ENCODE measurements at regions not wholly inside any gene's neighbourhood (a gene's known extent, or its start where the extent isn't known, plus 50 kb on each side); places are given as distances from the start of the nearest gene placed in this dataset.

DNA sequence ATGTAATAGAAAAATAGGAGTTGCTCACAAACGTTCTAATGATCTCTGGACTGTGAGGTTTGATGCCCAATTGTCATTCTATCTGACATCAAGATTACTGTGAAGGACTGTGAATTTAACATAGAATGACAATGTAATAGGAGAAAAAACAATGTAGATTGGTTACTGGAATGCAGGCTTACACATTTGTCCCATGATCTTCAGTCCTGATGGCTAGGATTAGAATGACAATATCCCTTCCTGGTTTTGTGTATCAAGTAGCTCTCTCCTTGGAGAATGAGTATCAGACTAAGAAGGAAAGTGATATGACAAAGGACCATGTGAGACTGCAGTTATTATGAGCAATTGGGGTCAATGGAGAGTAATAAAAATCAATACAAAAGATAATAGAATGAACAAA, 862.2 kb upstream of the C9orf72 start:
- no peak overlapping the region for H3K4me3 ChIP-seq
- no peak overlapping the region for H3K27ac ChIP-seq
- no peaks in the 10 kb centered on the region for H3K36me3 ChIP-seq
- TF ChIP-seq, protein P1, sequence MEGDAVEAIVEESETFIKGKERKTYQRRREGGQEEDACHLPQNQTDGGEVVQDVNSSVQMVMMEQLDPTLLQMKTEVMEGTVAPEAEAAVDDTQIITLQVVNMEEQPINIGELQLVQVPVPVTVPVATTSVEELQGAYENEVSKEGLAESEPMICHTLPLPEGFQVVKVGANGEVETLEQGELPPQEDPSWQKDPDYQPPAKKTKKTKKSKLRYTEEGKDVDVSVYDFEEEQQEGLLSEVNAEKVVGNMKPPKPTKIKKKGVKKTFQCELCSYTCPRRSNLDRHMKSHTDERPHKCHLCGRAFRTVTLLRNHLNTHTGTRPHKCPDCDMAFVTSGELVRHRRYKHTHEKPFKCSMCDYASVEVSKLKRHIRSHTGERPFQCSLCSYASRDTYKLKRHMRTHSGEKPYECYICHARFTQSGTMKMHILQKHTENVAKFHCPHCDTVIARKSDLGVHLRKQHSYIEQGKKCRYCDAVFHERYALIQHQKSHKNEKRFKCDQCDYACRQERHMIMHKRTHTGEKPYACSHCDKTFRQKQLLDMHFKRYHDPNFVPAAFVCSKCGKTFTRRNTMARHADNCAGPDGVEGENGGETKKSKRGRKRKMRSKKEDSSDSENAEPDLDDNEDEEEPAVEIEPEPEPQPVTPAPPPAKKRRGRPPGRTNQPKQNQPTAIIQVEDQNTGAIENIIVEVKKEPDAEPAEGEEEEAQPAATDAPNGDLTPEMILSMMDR (IDR thresholded peaks at IDR 0.05), result no peak
- no peak for TF ChIP-seq POLR2A (IDR thresholded peaks at IDR 0.05)
- H3K4me1 ChIP-seq, result no peaks in the 10 kb centered on the region
- WGBS, 2 donors, result 34 to 43% methylated on average over 1 of the region's 1 CpG
- DNase-seq, result no peak
- intact Hi-C loops (cut with DNase I), result no loop called here
- H3K9me3 ChIP-seq, result no peaks in the 10 kb centered on the region
- no peaks in the 10 kb centered on the region for H3K27me3 ChIP-seq

DNA sequence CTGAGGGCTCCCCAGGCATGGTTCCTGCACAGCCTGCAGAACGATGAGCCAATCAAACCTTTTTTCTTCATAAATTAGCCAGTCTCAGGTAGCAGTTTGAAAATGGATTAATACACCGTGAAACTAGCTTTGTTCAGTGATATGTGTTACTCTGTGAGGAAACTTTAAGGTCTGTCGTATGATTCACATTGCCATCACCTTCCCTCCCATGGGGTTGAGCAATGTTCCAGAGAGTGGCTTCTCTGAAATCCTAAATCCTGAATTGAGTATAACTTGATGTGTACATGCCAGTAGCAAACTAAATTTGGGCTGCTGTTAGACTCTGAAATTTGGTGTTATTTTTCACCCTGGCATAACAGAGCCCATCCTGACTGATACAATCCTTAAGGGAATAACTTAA, 866.4 kb upstream of the C9orf72 start:
- intact Hi-C loops (cut with DNase I), result no loop called here
- H3K27ac ChIP-seq, result no peak overlapping the region
- no peak overlapping the region for H3K4me3 ChIP-seq
- H3K9me3 ChIP-seq, result peaks cover 0 to 12% (median 0%) of the 10 kb centered on the region in 3 donors
- whole genome bisulfite sequencing, 2 donors, result 79 to 86% methylated on average over 3 of the region's 3 CpGs
- TF ChIP-seq POLR2A (IDR thresholded peaks at IDR 0.05), result no peak
- TF ChIP-seq, protein P1 (IDR thresholded peaks at IDR 0.05), result no peak
- H3K4me1 ChIP-seq, result no peaks in the 10 kb centered on the region
- no peak for DNase-seq
- no peaks in the 10 kb centered on the region for H3K36me3 ChIP-seq
- H3K27me3 ChIP-seq, result no peaks in the 10 kb centered on the region

DNA sequence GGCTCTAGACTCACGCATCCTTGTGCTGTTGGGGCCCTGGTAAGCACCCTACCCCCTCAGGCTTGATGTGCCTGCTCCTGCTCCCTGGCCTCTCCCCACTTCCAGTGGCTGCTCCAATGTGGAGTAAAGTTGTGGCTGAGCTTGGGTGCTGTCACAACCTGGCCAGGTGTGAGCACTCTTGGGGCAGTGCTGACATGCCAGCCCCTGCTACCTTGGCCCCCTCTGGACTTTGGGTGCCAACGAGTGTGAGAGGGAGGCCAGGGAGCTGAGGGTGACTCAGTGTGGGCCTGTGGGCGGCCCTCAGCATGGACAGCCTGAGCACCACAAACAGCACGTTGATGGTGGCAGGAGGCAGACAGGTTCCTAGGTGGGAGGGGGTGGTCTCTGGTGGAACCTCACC, 870.2 kb upstream of the C9orf72 start:
- Histone ChIP-seq H3K27ac (no peak overlapping the region), H3K36me3 (no peaks in the 10 kb centered on the region), H3K27me3 (no peaks in the 10 kb centered on the region), H3K9me3 (peaks cover 0 to 12% (median 0%) of the 10 kb centered on the region in 3 donors), H3K4me1 (no peaks in the 10 kb centered on the region), H3K4me3 (no peak overlapping the region)
- no peak for DNase-seq
- intact Hi-C loops (cut with DNase I), result no loop called here
- TF ChIP-seq, protein P1 (IDR thresholded peaks at IDR 0.05), result no peak
- no peak for TF ChIP-seq POLR2A (IDR thresholded peaks at IDR 0.05)
- WGBS, 2 donors, result 86% methylated on average over 1 of the region's 4 CpGs; no CpG with 5 or more reads in 1 of the 2 donors

DNA sequence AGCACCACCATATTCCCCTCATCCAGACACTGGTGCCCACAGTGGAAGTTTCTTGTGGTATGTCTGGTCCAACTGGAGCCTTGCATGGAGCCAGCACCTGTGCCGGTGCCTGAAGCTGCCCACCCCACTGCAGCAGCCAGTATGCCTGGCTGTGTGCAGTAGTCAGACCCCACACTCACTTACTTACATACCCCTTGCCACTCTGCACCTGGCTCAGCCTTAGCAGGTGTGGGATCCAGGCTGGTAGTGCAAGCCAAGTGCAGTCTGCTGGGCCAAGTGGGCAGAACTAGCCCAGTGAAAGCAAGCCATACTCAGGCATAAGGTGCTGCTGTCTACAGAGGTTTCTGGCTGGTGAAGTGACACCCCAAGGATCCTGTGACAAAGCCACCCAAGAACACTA, 871.4 kb upstream of the C9orf72 start:
- no CpG with 5 or more reads among the region's 1 CpG for WGBS, 2 donors
- Histone ChIP-seq H3K36me3 (no peaks in the 10 kb centered on the region), H3K27ac (no peak overlapping the region), H3K27me3 (no peaks in the 10 kb centered on the region), H3K9me3 (peaks cover 0 to 12% (median 0%) of the 10 kb centered on the region in 3 donors), H3K4me3 (no peak overlapping the region), H3K4me1 (no peaks in the 10 kb centered on the region)
- no peak for DNase-seq
- TF ChIP-seq, protein P1 (IDR thresholded peaks at IDR 0.05), result no peak
- TF ChIP-seq POLR2A (IDR thresholded peaks at IDR 0.05), result no peak
- intact Hi-C loops (cut with DNase I), result no loop called here

- no peak overlapping the region for H3K27ac ChIP-seq
- H3K9me3 ChIP-seq, result peaks cover 0 to 12% (median 0%) of the 10 kb centered on the region in 3 donors
- no peak for DNase-seq
- intact Hi-C loops (cut with DNase I), result no loop called here
- H3K27me3 ChIP-seq, result no peaks in the 10 kb centered on the region
- 43 to 79% methylated on average over 1 of the region's 1 CpG for WGBS, 2 donors
- no peaks in the 10 kb centered on the region for H3K36me3 ChIP-seq
- H3K4me1 ChIP-seq, result no peaks in the 10 kb centered on the region
- TF ChIP-seq POLR2A (IDR thresholded peaks at IDR 0.05), result no peak
- TF ChIP-seq, protein P1 (IDR thresholded peaks at IDR 0.05), result no peak
- no peak overlapping the region for H3K4me3 ChIP-seq
These were observed 871.9 kb upstream of the C9orf72 start for GRCh38 chr9:28445211-28445610.
